GM12891 (cell line): ENCODE measurements at regions not wholly inside any gene's neighbourhood (a gene's known extent, or its start where the extent isn't known, plus 50 kb on each side); places are given as distances from the start of the nearest gene placed in this dataset.

Experiments
- DNase-seq: peaks from one replicate; pipeline ENCODE4 v3.0.0; 2011; ENCODE audit warnings: low spot score; ENCODE audit not compliant: insufficient read length
- FAIRE-seq: peaks from 2 replicates; lab custom pipeline; 2011; peaks lifted over from hg19 to GRCh38; lab: Jason Lieb, UNC
- PAX5 ChIP-seq: IDR thresholded peaks from 2 replicates; pipeline ENCODE4 v1.6.1; 2011; ENCODE audit warnings: low read length, moderate library complexity, mild to moderate bottlenecking; ENCODE audit not compliant: insufficient read depth, severe bottlenecking
- POLR2A ChIP-seq: IDR thresholded peaks from 2 replicates; pipeline ENCODE4 v1.6.1; 2011; ENCODE audit warnings: low read depth, low read length, control low read depth
- POLR2AphosphoS5 ChIP-seq: IDR thresholded peaks from 2 replicates; pipeline ENCODE4 v1.6.1; 2011; ENCODE audit warnings: low read depth, low read length, control low read depth
- POU2F2 ChIP-seq: IDR thresholded peaks from 2 replicates; pipeline ENCODE4 v1.6.1; 2011; ENCODE audit warnings: low read depth, mild to moderate bottlenecking, control low read depth, low read length, moderate library complexity
- SPI1 ChIP-seq: IDR thresholded peaks from 2 replicates; pipeline ENCODE4 v1.6.1; 2011; ENCODE audit warnings: low read depth, low read length, control low read depth
- TAF1 ChIP-seq: IDR thresholded peaks from 2 replicates; pipeline ENCODE4 v1.6.1; 2011; ENCODE audit warnings: low read depth, low read length, control low read depth

GRCh38 chr4:123984886-123985285 lies 588.3 kb downstream of the SPRY1 start:
- TF ChIP-seq POLR2AphosphoS5 (no peak), POLR2A (no peak), SPI1 (no peak), TAF1 (no peak), POU2F2 (no peak), PAX5 (no peak)
- DNase-seq = no peak
- FAIRE-seq = no peak

- no peak for FAIRE-seq
- DNase-seq = no peak
- TF ChIP-seq TAF1 = no peak
- no peak for TF ChIP-seq SPI1
- no peak for TF ChIP-seq PAX5
- no peak for TF ChIP-seq POLR2AphosphoS5
- TF ChIP-seq POU2F2 = no peak
- no peak for TF ChIP-seq POLR2A
Observed at GRCh38 chr4:123986268-123986798, 589.7 kb downstream of the SPRY1 start.

GRCh38 chr4:123987408-123987807 lies 590.8 kb downstream of the SPRY1 start:
- DNase-seq = no peak
- TF ChIP-seq SPI1 (no peak), POLR2A (no peak), POU2F2 (no peak), TAF1 (no peak), PAX5 (no peak), POLR2AphosphoS5 (no peak)
- FAIRE-seq = no peak

GRCh38 chr4:123990310-123990870 lies 593.8 kb downstream of the SPRY1 start:
- TF ChIP-seq SPI1 (no peak), POLR2A (no peak), POU2F2 (no peak), PAX5 (no peak), POLR2AphosphoS5 (no peak), TAF1 (no peak)
- no peak for DNase-seq

GRCh38 chr4:123994917-123995316 lies 598.3 kb downstream of the SPRY1 start:
- FAIRE-seq = no peak
- no peak for DNase-seq
- TF ChIP-seq POLR2AphosphoS5 = no peak
- no peak for TF ChIP-seq TAF1
- TF ChIP-seq POU2F2 = no peak
- no peak for TF ChIP-seq SPI1
- no peak for TF ChIP-seq PAX5
- no peak for TF ChIP-seq POLR2A

More at GRCh38 chr4:123990310-123990870, 593.8 kb downstream of the SPRY1 start:
- no peak for FAIRE-seq

GRCh38 chr4:123995936-123996335 lies 599.3 kb downstream of the SPRY1 start:
- FAIRE-seq = no peak
- no peak for DNase-seq
- TF ChIP-seq SPI1 (no peak), POLR2A (no peak), TAF1 (no peak), PAX5 (no peak), POU2F2 (no peak), POLR2AphosphoS5 (no peak)

- FAIRE-seq = no peak
- TF ChIP-seq POU2F2 = no peak
- no peak for TF ChIP-seq POLR2AphosphoS5
- no peak for TF ChIP-seq SPI1
- no peak for TF ChIP-seq POLR2A
- no peak for TF ChIP-seq PAX5
- TF ChIP-seq TAF1 = no peak
- no peak for DNase-seq
Observed at GRCh38 chr4:123996718-123997510, 600.3 kb downstream of the SPRY1 start.

- DNase-seq (no peak), FAIRE-seq (no peak)
- TF ChIP-seq POLR2A = no peak
- TF ChIP-seq POU2F2 = no peak
- TF ChIP-seq TAF1 = no peak
- no peak for TF ChIP-seq POLR2AphosphoS5
- no peak for TF ChIP-seq SPI1
- TF ChIP-seq PAX5 = no peak
Observed at GRCh38 chr4:123997776-123998449, 601.3 kb downstream of the SPRY1 start.

- TF ChIP-seq SPI1 (no peak), POLR2A (no peak), PAX5 (no peak), TAF1 (no peak), POU2F2 (no peak), POLR2AphosphoS5 (no peak)
- FAIRE-seq = no peak
- no peak for DNase-seq
Observed at GRCh38 chr4:124000233-124000632, 603.6 kb downstream of the SPRY1 start.
